PC-3 (cell line): ENCODE measurements at regions not wholly inside any gene's neighbourhood (a gene's known extent, or its start where the extent isn't known, plus 50 kb on each side); places are given as distances from the start of the nearest gene placed in this dataset.

ENCODE experiments used
- ATAC-seq: fragments of 200-7000 bp; cut with Tn5 transposase; 2 replicates; pipeline ENCODE4 v1.9.1; 2020; ENCODE audit warnings: mild to moderate bottlenecking, moderate library complexity
- BruUV-seq: library from RNA; stranded (reverse); fragments of 400-500 nt; replicated peaks from 2 replicates; lab custom pipeline; 2021; lab: Mats Ljungman, UMichigan
- CTCF ChIA-PET: fragments of 300-600 bp; sonication (Branson Sonifier 250); formaldehyde crosslinking; loops from one replicate; lab custom pipeline; 2022; ENCODE audit warnings: antibody characterized with exemption; lab: Charles Lee
- POLR2A ChIA-PET: fragments of 300-600 bp; sonication (Branson Sonifier 250); formaldehyde crosslinking; loops from one replicate; lab custom pipeline; 2022; ENCODE audit warnings: antibody characterized with exemption; ENCODE audit not compliant: unreplicated experiment; lab: Charles Lee
- DNase-seq: peaks from one replicate; pipeline ENCODE4 v3.0.0-alpha.2; 2015
- H2AFZ ChIP-seq: fragments of 300-600 bp; sonication (generic); 2 replicates; pipeline ENCODE4 v1.6.0; 2016; ENCODE audit warnings: antibody characterized with exemption, low read length
- H3F3A ChIP-seq: fragments of 300-600 bp; sonication (generic); one replicate; pipeline ENCODE4 v1.6.0; 2017; ENCODE audit warnings: antibody characterized with exemption, low read length, control low read depth, mild to moderate bottlenecking; ENCODE audit not compliant: unreplicated experiment
- H3K27ac ChIP-seq: fragments of 300-600 bp; sonication (generic); 2 replicates; pipeline ENCODE4 v1.5.1; 2016; ENCODE audit warnings: mild to moderate bottlenecking, low read length
- H3K27me3 ChIP-seq: fragments of 300-600 bp; sonication (generic); 2 replicates; pipeline ENCODE4 v1.6.1; 2016; ENCODE audit warnings: low read length, mixed read lengths
- H3K36me3 ChIP-seq: fragments of 300-600 bp; sonication (generic); 2 replicates; pipeline ENCODE4 v1.6.1; 2016; ENCODE audit warnings: low read depth, mixed run types, low read length, mixed read lengths
- H3K4me1 ChIP-seq: fragments of 300-600 bp; sonication (generic); 2 replicates; pipeline ENCODE4 v1.5.1; 2016; ENCODE audit warnings: low read length; ENCODE audit not compliant: insufficient read depth
- H3K4me2 ChIP-seq: fragments of 300-600 bp; sonication (generic); 2 replicates; pipeline ENCODE4 v1.6.0; 2016; ENCODE audit warnings: low read length
- H3K4me3 ChIP-seq: fragments of 300-600 bp; sonication (generic); 2 replicates; pipeline ENCODE4 v1.5.1; 2016; ENCODE audit warnings: mild to moderate bottlenecking, low read length, mixed read lengths
- H3K79me2 ChIP-seq: fragments of 300-600 bp; sonication (generic); 2 replicates; pipeline ENCODE4 v1.6.1; 2017; ENCODE audit warnings: low read length, mixed read lengths
- H3K9ac ChIP-seq: fragments of 300-600 bp; sonication (generic); 2 replicates; pipeline ENCODE4 v1.6.0; 2016; ENCODE audit warnings: mild to moderate bottlenecking, low read length
- H3K9me2 ChIP-seq: fragments of 300-600 bp; sonication (generic); replicated peaks from 2 replicates; pipeline ENCODE4 v1.6.1; 2016; ENCODE audit warnings: mixed run types, low read length, mixed read lengths
- H3K9me3 ChIP-seq: fragments of 300-600 bp; sonication (generic); 2 replicates; pipeline ENCODE4 v1.6.1; 2016; ENCODE audit warnings: low read length, mixed read lengths
- H4K20me1 ChIP-seq: fragments of 300-600 bp; sonication (generic); 2 replicates; pipeline ENCODE4 v1.6.1; 2016; ENCODE audit warnings: low read length, mixed read lengths
- CTCF ChIP-seq: fragments of 300-600 bp; sonication (generic); conservative IDR thresholded peaks from 2 replicates; pipeline ENCODE4 v1.5.1; 2017; ENCODE audit warnings: antibody characterized with exemption, low read depth, mild to moderate bottlenecking, low read length
- EZH2 ChIP-seq: fragments of 300-600 bp; sonication (generic); IDR thresholded peaks from one replicate; pipeline ENCODE4 v1.6.1; 2017; ENCODE audit warnings: antibody characterized with exemption, mild to moderate bottlenecking, low read length; ENCODE audit not compliant: unreplicated experiment
- EZH2phosphoT487 ChIP-seq: fragments of 300-600 bp; sonication (generic); IDR thresholded peaks from 2 replicates; pipeline ENCODE4 v1.6.1; 2018; ENCODE audit warnings: mild to moderate bottlenecking, antibody characterized with exemption, low read length, borderline replicate concordance
- intact Hi-C: fragments of 100-400 bp; cut with micrococcal nuclease; formaldehyde crosslinking; loops from 2 replicates; pipeline ENCODE4 v1.9.0; 2023

GRCh38 chrX:141641138-141641537 lies 51.6 kb downstream of the SPANXA2 start:
- Histone ChIP-seq H3K27me3 (no peaks in the 10 kb centered on the region), H3K36me3 (no peaks in the 10 kb centered on the region), H3F3A (no peaks in the 10 kb centered on the region), H3K27ac (peak overlapping the region; percentile 43), H2AFZ (no peak overlapping the region), H3K9me3 (no peaks in the 10 kb centered on the region), H3K9me2 (no peaks in the 10 kb centered on the region), H3K4me1 (peaks cover 23% of the 10 kb centered on the region), H3K9ac (no peak overlapping the region), H3K4me3 (no peak overlapping the region), H3K79me2 (no peaks in the 10 kb centered on the region), H4K20me1 (no peaks in the 10 kb centered on the region), H3K4me2 (peak overlapping the region; percentile 72)
- ATAC-seq (peak; percentile 92), DNase-seq (peak; percentile 75)
- no TSS peak for BruUV-seq
- ChIA-PET CTCF (no interaction called here), POLR2A (interaction anchor here (1.0 kb wide), 1 partner anchor 234 kb away, joined by 5 read pairs; no protein-coding TSS in a partner anchor)
- intact Hi-C loops: loop anchor here (1.0 to 5.0 kb wide), 3 partner anchors 235 to 878 kb away; no protein-coding TSS in a partner anchor
- TF ChIP-seq EZH2: no peak
- TF ChIP-seq EZH2phosphoT487: no peak
- no peak for TF ChIP-seq CTCF

- Histone ChIP-seq H3K9me2 (no peaks in the 10 kb centered on the region), H3K4me1 (peaks cover 23% of the 10 kb centered on the region), H4K20me1 (no peaks in the 10 kb centered on the region), H3K9me3 (no peaks in the 10 kb centered on the region), H3K36me3 (no peaks in the 10 kb centered on the region), H3K27me3 (no peaks in the 10 kb centered on the region), H3F3A (no peaks in the 10 kb centered on the region), H3K9ac (no peak overlapping the region), H3K27ac (no peak overlapping the region), H3K79me2 (no peaks in the 10 kb centered on the region), H3K4me2 (peak overlapping the region; percentile 8; the same call in 1 of the 2 replicates), H3K4me3 (no peak overlapping the region), H2AFZ (peak overlapping the region; percentile 76)
- DNase-seq (peak; percentile 56), ATAC-seq (peak; percentile 67)
- intact Hi-C loops: loop anchor here (5.0 kb wide), 1 partner anchor 421 kb away; no protein-coding TSS in a partner anchor
- POLR2A ChIA-PET: no interaction called here
- TF ChIP-seq CTCF: no peak
- no peak for TF ChIP-seq EZH2phosphoT487
- no peak for TF ChIP-seq EZH2
- no TSS peak for BruUV-seq
- CTCF ChIA-PET: interaction anchor here (0.6 kb wide), 1 partner anchor 18 kb away, joined by 3 read pairs; no protein-coding TSS in a partner anchor
Measured at GRCh38 chrX:141642979-141643378, 53.5 kb downstream of the SPANXA2 start.
